ENCODE measurements at regions not wholly inside any gene's neighbourhood (a gene's known extent, or its start where the extent isn't known, plus 50 kb on each side); places are given as distances from the start of the nearest gene placed in this dataset.

- no peaks in the 10 kb centered on the region for H4K20me1 ChIP-seq (ENCODE audit: insufficient read depth, low read length)
- H3K4me2 ChIP-seq (ENCODE audit: insufficient read depth, low read length): no peak overlapping the region
- H3K4me1 ChIP-seq (ENCODE audit: insufficient read depth, low read length): no peaks in the 10 kb centered on the region
- H3K27ac ChIP-seq (ENCODE audit: low read length): no peak overlapping the region
- no peak overlapping the region for H2AFZ ChIP-seq (ENCODE audit: low read depth, low read length)
- no peaks in the 10 kb centered on the region for H3K36me3 ChIP-seq (ENCODE audit: insufficient read depth, low read length)
- TF ChIP-seq CTCF (IDR thresholded peaks at IDR 0.05; ENCODE audit: borderline replicate concordance, extremely low read depth, low read length, poor library complexity, severe bottlenecking) (no peak), EZH2 (IDR thresholded peaks at IDR 0.05; ENCODE audit: borderline replicate concordance, low read depth, low read length, severe bottlenecking) (no peak)
- no peaks in the 10 kb centered on the region for H3K9me3 ChIP-seq (ENCODE audit: insufficient read depth, low read length, severe bottlenecking)
- H3K4me3 ChIP-seq (ENCODE audit: low read depth in 1 of 2, low read length in 2 of 2): no peak overlapping the region
- no peaks in the 10 kb centered on the region for H3K27me3 ChIP-seq (ENCODE audit: insufficient read depth, low read length, poor library complexity)
- no peak for DNase-seq
- no peaks in the 10 kb centered on the region for H3K79me2 ChIP-seq (ENCODE audit: insufficient read depth, low read length)
- ATAC-seq (ENCODE audit: insufficient read depth, low read depth): no peak
- no peak overlapping the region for H3K9ac ChIP-seq (ENCODE audit: low read depth, low read length)
Observed at GRCh38 chr2:67487993-67488392, 90.9 kb downstream of the ETAA1 start.

- Histone ChIP-seq H3K4me3 (ENCODE audit: low read depth in 1 of 2, low read length in 2 of 2) (no peak overlapping the region), H3K9ac (ENCODE audit: low read depth, low read length) (no peak overlapping the region), H3K36me3 (ENCODE audit: insufficient read depth, low read length) (no peaks in the 10 kb centered on the region), H3K4me2 (ENCODE audit: insufficient read depth, low read length) (no peak overlapping the region), H3K4me1 (ENCODE audit: insufficient read depth, low read length) (no peaks in the 10 kb centered on the region), H3K79me2 (ENCODE audit: insufficient read depth, low read length) (no peaks in the 10 kb centered on the region), H2AFZ (ENCODE audit: low read depth, low read length) (no peak overlapping the region), H3K9me3 (ENCODE audit: insufficient read depth, low read length, severe bottlenecking) (no peaks in the 10 kb centered on the region), H4K20me1 (ENCODE audit: insufficient read depth, low read length) (no peaks in the 10 kb centered on the region), H3K27ac (ENCODE audit: low read length) (no peak overlapping the region), H3K27me3 (ENCODE audit: insufficient read depth, low read length, poor library complexity) (no peaks in the 10 kb centered on the region)
- DNase-seq (no peak), ATAC-seq (ENCODE audit: insufficient read depth, low read depth) (no peak)
- TF ChIP-seq EZH2 (IDR thresholded peaks at IDR 0.05; ENCODE audit: borderline replicate concordance, low read depth, low read length, severe bottlenecking): no peak
- no peak for TF ChIP-seq CTCF (IDR thresholded peaks at IDR 0.05; ENCODE audit: borderline replicate concordance, extremely low read depth, low read length, poor library complexity, severe bottlenecking)
Observed at GRCh38 chr2:67489396-67489795, 92.3 kb downstream of the ETAA1 start.

GRCh38 chr2:67498931-67499330 is 101.8 kb downstream of the ETAA1 start:
- no peak overlapping the region for H2AFZ ChIP-seq (ENCODE audit: low read depth, low read length)
- no peak overlapping the region for H3K9ac ChIP-seq (ENCODE audit: low read depth, low read length)
- ATAC-seq (ENCODE audit: insufficient read depth, low read depth) (no peak), DNase-seq (no peak)
- no peak for TF ChIP-seq EZH2 (IDR thresholded peaks at IDR 0.05; ENCODE audit: borderline replicate concordance, low read depth, low read length, severe bottlenecking)
- TF ChIP-seq CTCF (IDR thresholded peaks at IDR 0.05; ENCODE audit: borderline replicate concordance, extremely low read depth, low read length, poor library complexity, severe bottlenecking): no peak
- H3K9me3 ChIP-seq (ENCODE audit: insufficient read depth, low read length, severe bottlenecking): no peaks in the 10 kb centered on the region
- no peak overlapping the region for H3K4me2 ChIP-seq (ENCODE audit: insufficient read depth, low read length)
- no peak overlapping the region for H3K27ac ChIP-seq (ENCODE audit: low read length)
- no peak overlapping the region for H3K4me3 ChIP-seq (ENCODE audit: low read depth in 1 of 2, low read length in 2 of 2)
- no peaks in the 10 kb centered on the region for H3K79me2 ChIP-seq (ENCODE audit: insufficient read depth, low read length)
- peaks cover 5% of the 10 kb centered on the region for H3K27me3 ChIP-seq (ENCODE audit: insufficient read depth, low read length, poor library complexity)
- no peaks in the 10 kb centered on the region for H4K20me1 ChIP-seq (ENCODE audit: insufficient read depth, low read length)
- H3K4me1 ChIP-seq (ENCODE audit: insufficient read depth, low read length): no peaks in the 10 kb centered on the region
- H3K36me3 ChIP-seq (ENCODE audit: insufficient read depth, low read length): no peaks in the 10 kb centered on the region

GRCh38 chr2:67499989-67500388 is 102.9 kb downstream of the ETAA1 start:
- DNase-seq: no peak
- no peaks in the 10 kb centered on the region for H4K20me1 ChIP-seq (ENCODE audit: insufficient read depth, low read length)
- H3K36me3 ChIP-seq (ENCODE audit: insufficient read depth, low read length): no peaks in the 10 kb centered on the region
- H3K27me3 ChIP-seq (ENCODE audit: insufficient read depth, low read length, poor library complexity): peaks cover 5% of the 10 kb centered on the region
- no peak overlapping the region for H3K4me3 ChIP-seq (ENCODE audit: low read depth in 1 of 2, low read length in 2 of 2)
- no peak for TF ChIP-seq EZH2 (IDR thresholded peaks at IDR 0.05; ENCODE audit: borderline replicate concordance, low read depth, low read length, severe bottlenecking)
- TF ChIP-seq CTCF (IDR thresholded peaks at IDR 0.05; ENCODE audit: borderline replicate concordance, extremely low read depth, low read length, poor library complexity, severe bottlenecking): no peak
- H3K4me2 ChIP-seq (ENCODE audit: insufficient read depth, low read length): no peak overlapping the region
- no peaks in the 10 kb centered on the region for H3K4me1 ChIP-seq (ENCODE audit: insufficient read depth, low read length)
- H3K9ac ChIP-seq (ENCODE audit: low read depth, low read length): no peak overlapping the region
- no peaks in the 10 kb centered on the region for H3K79me2 ChIP-seq (ENCODE audit: insufficient read depth, low read length)
- no peak for ATAC-seq (ENCODE audit: insufficient read depth, low read depth)
- no peak overlapping the region for H3K27ac ChIP-seq (ENCODE audit: low read length)
- no peak overlapping the region for H2AFZ ChIP-seq (ENCODE audit: low read depth, low read length)
- no peaks in the 10 kb centered on the region for H3K9me3 ChIP-seq (ENCODE audit: insufficient read depth, low read length, severe bottlenecking)

Data from DND-41 (cell line).